ENCODE measurements at regions not wholly inside any gene's neighbourhood (a gene's known extent, or its start where the extent isn't known, plus 50 kb on each side); places are given as distances from the start of the nearest gene placed in this dataset.

- TF ChIP-seq, protein P1, sequence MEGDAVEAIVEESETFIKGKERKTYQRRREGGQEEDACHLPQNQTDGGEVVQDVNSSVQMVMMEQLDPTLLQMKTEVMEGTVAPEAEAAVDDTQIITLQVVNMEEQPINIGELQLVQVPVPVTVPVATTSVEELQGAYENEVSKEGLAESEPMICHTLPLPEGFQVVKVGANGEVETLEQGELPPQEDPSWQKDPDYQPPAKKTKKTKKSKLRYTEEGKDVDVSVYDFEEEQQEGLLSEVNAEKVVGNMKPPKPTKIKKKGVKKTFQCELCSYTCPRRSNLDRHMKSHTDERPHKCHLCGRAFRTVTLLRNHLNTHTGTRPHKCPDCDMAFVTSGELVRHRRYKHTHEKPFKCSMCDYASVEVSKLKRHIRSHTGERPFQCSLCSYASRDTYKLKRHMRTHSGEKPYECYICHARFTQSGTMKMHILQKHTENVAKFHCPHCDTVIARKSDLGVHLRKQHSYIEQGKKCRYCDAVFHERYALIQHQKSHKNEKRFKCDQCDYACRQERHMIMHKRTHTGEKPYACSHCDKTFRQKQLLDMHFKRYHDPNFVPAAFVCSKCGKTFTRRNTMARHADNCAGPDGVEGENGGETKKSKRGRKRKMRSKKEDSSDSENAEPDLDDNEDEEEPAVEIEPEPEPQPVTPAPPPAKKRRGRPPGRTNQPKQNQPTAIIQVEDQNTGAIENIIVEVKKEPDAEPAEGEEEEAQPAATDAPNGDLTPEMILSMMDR (IDR thresholded peaks at IDR 0.05): no peak
- TF ChIP-seq EP300 (IDR thresholded peaks at IDR 0.05) (no peak), POLR2AphosphoS5 (IDR thresholded peaks at IDR 0.05) (no peak)
These were observed 344.6 kb upstream of the CTNND2 start for GRCh38 chr5:12248831-12249230.
